ENCODE measurements at regions not wholly inside any gene's neighbourhood (a gene's known extent, or its start where the extent isn't known, plus 50 kb on each side); places are given as distances from the start of the nearest gene placed in this dataset.

- no peak for TF ChIP-seq CTCF (IDR thresholded peaks at IDR 0.05)
- H3K4me1 Mint-ChIP-seq, result peaks cover 16% of the 10 kb centered on the region
- H3K36me3 Mint-ChIP-seq (ENCODE audit: low read depth), result no peaks in the 10 kb centered on the region
- H3K27me3 Mint-ChIP-seq (ENCODE audit: low read depth, poor library complexity), result peaks cover 71% of the 10 kb centered on the region
- H3K27ac Mint-ChIP-seq, result no peak overlapping the region
- no peak for DNase-seq
- H3K9me3 Mint-ChIP-seq, result peaks cover 55% of the 10 kb centered on the region
- no peak overlapping the region for H3K4me3 Mint-ChIP-seq
Measured at GRCh38 chrX:107508925-107509324, 59.5 kb downstream of the FRMPD3 start.

- Mint-ChIP-seq H3K9me3 (peaks cover 42% of the 10 kb centered on the region), H3K4me1 (peaks cover 11% of the 10 kb centered on the region), H3K27me3 (ENCODE audit: low read depth, poor library complexity) (peaks cover 33% of the 10 kb centered on the region), H3K27ac (no peak overlapping the region), H3K4me3 (no peak overlapping the region), H3K36me3 (ENCODE audit: low read depth) (no peaks in the 10 kb centered on the region)
- DNase-seq, result no peak
- TF ChIP-seq CTCF (IDR thresholded peaks at IDR 0.05), result no peak
Measured at GRCh38 chrX:107514944-107515343, 65.5 kb downstream of the FRMPD3 start.

GRCh38 chrX:107521877-107522586 lies 72.6 kb downstream of the FRMPD3 start:
- no peaks in the 10 kb centered on the region for H3K36me3 Mint-ChIP-seq (ENCODE audit: low read depth)
- peaks cover 33% of the 10 kb centered on the region for H3K27me3 Mint-ChIP-seq (ENCODE audit: low read depth, poor library complexity)
- no peak overlapping the region for H3K27ac Mint-ChIP-seq
- H3K9me3 Mint-ChIP-seq, result peaks cover 40% of the 10 kb centered on the region
- no peak for DNase-seq
- no peak overlapping the region for H3K4me3 Mint-ChIP-seq
- TF ChIP-seq CTCF (IDR thresholded peaks at IDR 0.05), result no peak
- H3K4me1 Mint-ChIP-seq, result peaks cover 17% of the 10 kb centered on the region

GRCh38 chrX:107522901-107523300 lies 73.4 kb downstream of the FRMPD3 start:
- Mint-ChIP-seq H3K27ac (no peak overlapping the region), H3K4me3 (no peak overlapping the region), H3K36me3 (ENCODE audit: low read depth) (no peaks in the 10 kb centered on the region), H3K9me3 (peaks cover 34% of the 10 kb centered on the region), H3K27me3 (ENCODE audit: low read depth, poor library complexity) (peaks cover 30% of the 10 kb centered on the region), H3K4me1 (peaks cover 17% of the 10 kb centered on the region)
- DNase-seq, result no peak
- no peak for TF ChIP-seq CTCF (IDR thresholded peaks at IDR 0.05)

GRCh38 chrX:107526141-107526540 lies 76.7 kb downstream of the FRMPD3 start:
- DNase-seq, result no peak
- Mint-ChIP-seq H3K36me3 (ENCODE audit: low read depth) (no peaks in the 10 kb centered on the region), H3K9me3 (peaks cover 29% of the 10 kb centered on the region), H3K4me3 (no peak overlapping the region), H3K27me3 (ENCODE audit: low read depth, poor library complexity) (peaks cover 4% of the 10 kb centered on the region), H3K27ac (no peak overlapping the region), H3K4me1 (peaks cover 17% of the 10 kb centered on the region)
- TF ChIP-seq CTCF (IDR thresholded peaks at IDR 0.05), result no peak

GRCh38 chrX:107530141-107530540 lies 80.7 kb downstream of the FRMPD3 start:
- H3K36me3 Mint-ChIP-seq (ENCODE audit: low read depth), result no peaks in the 10 kb centered on the region
- no peak for DNase-seq
- peaks cover 28% of the 10 kb centered on the region for H3K9me3 Mint-ChIP-seq
- no peak for TF ChIP-seq CTCF (IDR thresholded peaks at IDR 0.05)
- H3K4me1 Mint-ChIP-seq, result no peaks in the 10 kb centered on the region
- no peak overlapping the region for H3K27ac Mint-ChIP-seq
- H3K27me3 Mint-ChIP-seq (ENCODE audit: low read depth, poor library complexity), result no peaks in the 10 kb centered on the region
- no peak overlapping the region for H3K4me3 Mint-ChIP-seq
